K562 (cell line): ENCODE measurements at regions not wholly inside any gene's neighbourhood (a gene's known extent, or its start where the extent isn't known, plus 50 kb on each side); places are given as distances from the start of the nearest gene placed in this dataset.

ENCODE experiments used
- ATAC-seq: fragments of 200-7000 bp; cut with Tn5 transposase; 3 replicates; pipeline ENCODE4 v1.9.1; 2020; ENCODE audit warnings: moderate library complexity
- BruUV-seq: library from RNA; stranded (reverse); fragments of 400-500 nt; replicated peaks from 2 replicates; lab custom pipeline; 2021; lab: Mats Ljungman, UMichigan
- CTCF ChIA-PET: fragments of 300-600 bp; formaldehyde crosslinking; extraction: SDS; loops from one replicate; lab custom pipeline; 2021; ENCODE audit warnings: low intra/inter-chr PET ratio; lab: Yijun Ruan, JAX
- POLR2A ChIA-PET: fragments of 300-600, 350-650 bp; sonication (Branson Sonifier 250); formaldehyde crosslinking; extraction: SDS; loops from one replicate; lab custom pipeline; 2021; ENCODE audit warnings: antibody characterized with exemption, inconsistent platforms; lab: Yijun Ruan, JAX
- DNase-seq, 4 experiments: peaks; one replicate each; pipeline versions ENCODE4 v3.0.0 to v3.0.0-alpha.2; 2011 to 2018; ENCODE audit warnings: low spot score in 3 of 4, mixed read lengths in 3 of 4; ENCODE audit errors: extremely low read depth in 1 of 4
- FAIRE-seq: peaks from 2 replicates; lab custom pipeline; 2011; peaks lifted over from hg19 to GRCh38; lab: Jason Lieb, UNC
- H2AFZ ChIP-seq: 2 replicates; pipeline ENCODE4 v1.6.0; 2011; ENCODE audit warnings: low read depth, low read length, control low read depth, inconsistent platforms
- H3K27ac ChIP-seq: fragments of 200-600 bp; 3 replicates; pipeline ENCODE4 v1.8.0; 2011; ENCODE audit warnings: low read depth, mild to moderate bottlenecking, control low read depth, inconsistent platforms, low read length, moderate library complexity, mixed read lengths; ENCODE audit errors: extremely low read depth
- H3K27me3 ChIP-seq, 2 experiments: fragments of 300-600 bp in 1 of 2; 2 replicates in 1 of 2; 3 replicates in 1 of 2; pipeline versions ENCODE4 v1.6.0 to v1.8.0; 2011; ENCODE audit warnings: inconsistent platforms in 2 of 2, low read length in 2 of 2, mild to moderate bottlenecking in 1 of 2, mixed read lengths in 1 of 2, moderate library complexity in 1 of 2; ENCODE audit not compliant: control insufficient read depth in 2 of 2, insufficient read depth in 2 of 2
- H3K36me3 ChIP-seq: fragments of 300-600 bp; 3 replicates; pipeline ENCODE4 v1.8.0; 2011; ENCODE audit warnings: mild to moderate bottlenecking, low read length, inconsistent platforms; ENCODE audit not compliant: control insufficient read depth, insufficient read depth
- H3K4me1 ChIP-seq, 2 experiments: fragments of 200-600 bp in 1 of 2; replicated peaks in 1 of 2; 2 replicates in 1 of 2; 3 replicates in 1 of 2; pipeline versions ENCODE4 v1.5.1 to v1.8.0; 2011; ENCODE audit warnings: inconsistent platforms in 2 of 2, low read length in 2 of 2, mild to moderate bottlenecking in 1 of 2, mixed read lengths in 1 of 2, moderate library complexity in 1 of 2; ENCODE audit not compliant: control insufficient read depth in 2 of 2, insufficient read depth in 2 of 2
- H3K4me2 ChIP-seq: 2 replicates; pipeline ENCODE4 v1.6.1; 2011; ENCODE audit warnings: low read length, control low read depth, inconsistent platforms, mixed read lengths; ENCODE audit not compliant: insufficient read depth
- H3K4me3 ChIP-seq: fragments of 200-600 bp; sonication (generic), shearing (Covaris generic); 2 replicates; pipeline ENCODE4 v1.5.1; 2016; ENCODE audit warnings: control low read depth, inconsistent platforms
- H3K79me2 ChIP-seq: fragments of 200-600 bp; 3 replicates; pipeline ENCODE4 v1.8.0; 2011; ENCODE audit warnings: low read length, inconsistent platforms; ENCODE audit not compliant: control insufficient read depth, insufficient read depth
- H3K9ac ChIP-seq, 2 experiments: 2 replicates each; pipeline versions ENCODE4 v1.6.0 to v1.6.1; 2011; ENCODE audit warnings: low read depth in 2 of 2, low read length in 2 of 2, control low read depth in 1 of 2, inconsistent platforms in 1 of 2, mild to moderate bottlenecking in 1 of 2, mixed read lengths in 1 of 2; ENCODE audit not compliant: insufficient read depth in 1 of 2
- H3K9me1 ChIP-seq: one replicate; pipeline ENCODE4 v1.6.0; 2011; ENCODE audit warnings: inconsistent platforms, mild to moderate bottlenecking, low read length, moderate library complexity; ENCODE audit not compliant: control insufficient read depth, insufficient read depth
- H3K9me3 ChIP-seq: replicated peaks from 2 replicates; pipeline ENCODE4 v1.5.1; 2011; ENCODE audit warnings: low read depth, low read length, inconsistent platforms; ENCODE audit not compliant: control insufficient read depth, insufficient read depth
- H4K20me1 ChIP-seq: replicated peaks from 2 replicates; pipeline ENCODE4 v1.6.1; 2011; ENCODE audit warnings: low read length, inconsistent platforms, mixed read lengths; ENCODE audit not compliant: control insufficient read depth, insufficient read depth
- DLX4 ChIP-seq: fragments of 250-450 bp; sonication (Bioruptor Pico); IDR thresholded peaks from 2 replicates; pipeline ENCODE4 v1.6.1; 2021; ENCODE audit warnings: mild to moderate bottlenecking
- HNRNPK ChIP-seq: fragments of 200-400 bp; formaldehyde crosslinking; IDR thresholded peaks from one replicate; pipeline ENCODE4 v1.6.1; 2018; ENCODE audit warnings: mild to moderate bottlenecking, low read depth, low read length; ENCODE audit not compliant: poor library complexity, severe bottlenecking
- MLLT1 ChIP-seq, 2 experiments: fragments of 450-650 bp; IDR thresholded peaks; 2 replicates each; pipeline ENCODE4 v1.6.1; 2016
- PHF20 ChIP-seq: fragments of 450-650 bp; IDR thresholded peaks from 2 replicates; pipeline ENCODE4 v1.6.1; 2018; ENCODE audit not compliant: partially characterized antibody
- RBM15 ChIP-seq: fragments of 200-400 bp; formaldehyde crosslinking; IDR thresholded peaks from 2 replicates; pipeline ENCODE4 v1.6.1; 2018; ENCODE audit warnings: mild to moderate bottlenecking, low read length, moderate library complexity; ENCODE audit not compliant: insufficient read depth
- SMAD4 ChIP-seq: fragments of 250-450 bp; sonication (Bioruptor Pico); conservative IDR thresholded peaks from 2 replicates; pipeline ENCODE4 v1.8.0; 2021; ENCODE audit warnings: inconsistent platforms, mild to moderate bottlenecking, moderate library complexity
- TRIM24 ChIP-seq, 2 experiments: fragments of 450-650 bp; IDR thresholded peaks; 2 replicates each; pipeline ENCODE4 v1.6.1; 2016
- WGBS: fragments of 100-300 bp; shearing (Covaris generic); methylation state at CpG from one replicate; pipeline ENCODE4 v1.1.6; 2016; ENCODE audit warnings: low coverage, mixed read lengths; ENCODE audit not compliant: insufficient coverage; ENCODE audit errors: missing lambda C conversion rate; 5-methylcytosine and 5-hydroxymethylcytosine counted together
- in situ Hi-C: fragments of 300-500 bp; cut with MboI; formaldehyde crosslinking; loops from 4 replicates; pipeline ENCODE4 v1.15.0; 2018; ENCODE audit warnings: inconsistent platforms, mixed read lengths
- intact Hi-C: fragments of 100-400 bp; cut with micrococcal nuclease; formaldehyde crosslinking; loops from 2 replicates; pipeline ENCODE4 v1.14.2; 2022

GRCh38 chr5:21263361-21263760 lies 1275.4 kb upstream of the CDH18 start:
- ATAC-seq (no peak), DNase-seq (no peak), FAIRE-seq (no peak)
- no peak overlapping the region for H2AFZ ChIP-seq
- intact Hi-C loops, result no loop called here
- WGBS, result 3% methylated on average over 2 of the region's 2 CpGs
- no peaks in the 10 kb centered on the region for H4K20me1 ChIP-seq
- ChIA-PET POLR2A (no interaction called here), CTCF (no interaction called here)
- no peaks in the 10 kb centered on the region for H3K9me3 ChIP-seq
- in situ Hi-C loops, result loop anchor here (25.0 kb wide), 1 partner anchor 174 kb away; no protein-coding TSS in a partner anchor
- no peaks in the 10 kb centered on the region for H3K79me2 ChIP-seq
- H3K9ac ChIP-seq, result no peak overlapping the region
- no TSS peak for BruUV-seq
- no peak overlapping the region for H3K4me3 ChIP-seq
- no peak overlapping the region for H3K27ac ChIP-seq
- H3K27me3 ChIP-seq, result no peaks in the 10 kb centered on the region
- H3K36me3 ChIP-seq, result no peaks in the 10 kb centered on the region
- no peaks in the 10 kb centered on the region for H3K9me1 ChIP-seq
- H3K4me2 ChIP-seq, result no peak overlapping the region
- H3K4me1 ChIP-seq, result no peaks in the 10 kb centered on the region
- no peak for TF ChIP-seq DLX4
- TF ChIP-seq TRIM24 (IDR thresholded peaks at IDR 0.05), result no peak
- TF ChIP-seq HNRNPK, result no peak
- TF ChIP-seq SMAD4 (CRISPR knock-in tag), result no peak
- no peak for TF ChIP-seq RBM15
- TF ChIP-seq PHF20, result no peak
- TF ChIP-seq MLLT1 (IDR thresholded peaks at IDR 0.05), result no peak
